ENCODE measurements at regions not wholly inside any gene's neighbourhood (a gene's known extent, or its start where the extent isn't known, plus 50 kb on each side); places are given as distances from the start of the nearest gene placed in this dataset.

GRCh38 chr18:45276878-45277277, 338.4 kb upstream of the SLC14A2 start:
- TF ChIP-seq POLR2A (IDR thresholded peaks at IDR 0.05) (no peak), CTCF (IDR thresholded peaks at IDR 0.05) (no peak)
